Ishikawa (cell line): ENCODE measurements at regions not wholly inside any gene's neighbourhood (a gene's known extent, or its start where the extent isn't known, plus 50 kb on each side); places are given as distances from the start of the nearest gene placed in this dataset.

Source experiments
- CEBPB ChIP-seq: IDR thresholded peaks from 2 replicates; pipeline ENCODE4 v1.6.1; 2012
- CREB1 ChIP-seq: IDR thresholded peaks from 2 replicates; pipeline ENCODE4 v1.6.1; 2012; ENCODE audit warnings: low read depth
- EGR1 ChIP-seq: IDR thresholded peaks from 2 replicates; pipeline ENCODE4 v1.6.1; 2012
- EP300 ChIP-seq: IDR thresholded peaks from 2 replicates; pipeline ENCODE4 v1.6.1; 2012; ENCODE audit warnings: borderline replicate concordance
- FOXM1 ChIP-seq: IDR thresholded peaks from 2 replicates; pipeline ENCODE4 v1.6.1; 2012; ENCODE audit warnings: low read depth, borderline replicate concordance
- NFIC ChIP-seq: IDR thresholded peaks from 2 replicates; pipeline ENCODE4 v1.6.1; 2012
- REST ChIP-seq: IDR thresholded peaks from 2 replicates; pipeline ENCODE4 v1.6.1; 2012; ENCODE audit warnings: low read depth, mild to moderate bottlenecking
- TAF1 ChIP-seq: IDR thresholded peaks from 2 replicates; pipeline ENCODE4 v1.6.1; 2012; ENCODE audit warnings: low read depth, mild to moderate bottlenecking
- TCF12 ChIP-seq: IDR thresholded peaks from 2 replicates; pipeline ENCODE4 v1.6.1; 2012; ENCODE audit warnings: low read depth
- TEAD4 ChIP-seq: IDR thresholded peaks from 2 replicates; pipeline ENCODE4 v1.6.1; 2012
- ZBTB7A ChIP-seq: IDR thresholded peaks from 2 replicates; pipeline ENCODE4 v1.6.1; 2012; ENCODE audit warnings: low read depth
- TF ChIP-seq, protein P1 (sequence below): IDR thresholded peaks from 2 replicates; pipeline ENCODE4 v1.6.1; 2012
- TF ChIP-seq, protein P2 (sequence below): IDR thresholded peaks from 2 replicates; pipeline ENCODE4 v1.6.1; 2012

- TF ChIP-seq NFIC (peak; percentile 28; the same call in 1 of the 2 replicates), REST (peak; percentile 87), CREB1 (no peak)
Observed at GRCh38 chr12:108403952-108404351, 64.8 kb upstream of the CMKLR1 start.

GRCh38 chr12:108401964-108402363, 62.9 kb upstream of the CMKLR1 start:
- TF ChIP-seq, protein P1, sequence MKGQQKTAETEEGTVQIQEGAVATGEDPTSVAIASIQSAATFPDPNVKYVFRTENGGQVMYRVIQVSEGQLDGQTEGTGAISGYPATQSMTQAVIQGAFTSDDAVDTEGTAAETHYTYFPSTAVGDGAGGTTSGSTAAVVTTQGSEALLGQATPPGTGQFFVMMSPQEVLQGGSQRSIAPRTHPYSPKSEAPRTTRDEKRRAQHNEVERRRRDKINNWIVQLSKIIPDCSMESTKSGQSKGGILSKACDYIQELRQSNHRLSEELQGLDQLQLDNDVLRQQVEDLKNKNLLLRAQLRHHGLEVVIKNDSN = no peak
- TF ChIP-seq NFIC = no peak
- no peak for TF ChIP-seq REST
- TF ChIP-seq FOXM1 = no peak
- no peak for TF ChIP-seq CREB1
- no peak for TF ChIP-seq EP300
- no peak for TF ChIP-seq TAF1
- TF ChIP-seq TCF12 = no peak
- no peak for TF ChIP-seq EGR1
- no peak for TF ChIP-seq TEAD4
- TF ChIP-seq, protein P2, sequence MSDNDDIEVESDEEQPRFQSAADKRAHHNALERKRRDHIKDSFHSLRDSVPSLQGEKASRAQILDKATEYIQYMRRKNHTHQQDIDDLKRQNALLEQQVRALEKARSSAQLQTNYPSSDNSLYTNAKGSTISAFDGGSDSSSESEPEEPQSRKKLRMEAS = no peak

DNA sequence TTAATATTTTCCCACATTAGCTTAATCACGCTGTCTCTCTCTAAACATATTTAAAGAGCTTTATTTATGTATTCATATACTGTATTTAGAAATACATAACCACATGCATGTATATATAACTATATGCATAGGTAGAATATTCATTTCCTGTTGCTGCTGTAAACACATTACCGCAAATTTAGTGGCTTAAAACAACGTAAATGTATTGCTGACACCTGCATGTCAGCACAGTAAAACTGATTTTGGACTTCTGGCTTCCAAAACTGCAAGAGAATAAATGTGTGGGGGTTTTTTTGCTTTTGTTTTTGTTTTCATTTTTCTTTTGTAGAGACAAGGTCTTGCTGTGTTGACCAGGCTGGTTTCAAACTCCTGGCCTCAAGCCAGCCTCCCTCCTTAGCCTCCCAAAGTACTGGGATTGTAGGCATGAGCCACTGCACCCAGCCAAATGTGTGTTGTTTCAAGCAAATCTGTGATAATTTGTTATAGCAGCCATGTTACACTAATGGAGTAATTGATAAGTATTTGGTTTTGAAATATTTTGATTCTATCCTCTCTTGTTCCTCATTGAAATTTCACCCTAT, 61.9 kb upstream of the CMKLR1 start:
- TF ChIP-seq CEBPB = no peak
- TF ChIP-seq, protein P2 = no peak

- no peak for TF ChIP-seq TAF1
- TF ChIP-seq, protein P2 = no peak
- TF ChIP-seq EP300 = no peak
- TF ChIP-seq EGR1 = no peak
Observed at GRCh38 chr12:108400481-108400880, 61.4 kb upstream of the CMKLR1 start.

- TF ChIP-seq EP300 = no peak
- TF ChIP-seq, protein P1 = no peak
- TF ChIP-seq CREB1 = no peak
- TF ChIP-seq NFIC = no peak
- no peak for TF ChIP-seq REST
- TF ChIP-seq EGR1 = no peak
Observed at GRCh38 chr12:108400056-108400455, 60.9 kb upstream of the CMKLR1 start.

DNA sequence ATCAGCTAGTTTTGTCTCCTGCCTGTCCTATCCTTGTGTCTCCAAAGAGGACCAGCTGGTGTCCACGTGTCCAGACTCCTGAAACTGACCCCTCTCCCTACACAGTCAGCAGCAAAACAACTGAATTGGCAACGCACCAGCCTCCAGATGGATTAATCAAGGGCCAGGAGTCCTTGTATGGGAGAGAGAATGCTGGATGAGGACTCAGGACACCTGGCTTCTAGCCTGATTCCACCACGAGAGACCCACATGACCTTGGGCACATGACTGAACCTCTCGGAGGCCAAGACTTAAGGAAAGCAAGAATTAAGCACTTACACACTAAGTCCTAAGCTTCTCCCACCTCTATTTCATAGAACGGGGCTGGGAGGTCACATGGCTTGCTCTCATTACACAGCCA, 60.4 kb upstream of the CMKLR1 start:
- TF ChIP-seq CREB1 (no peak), CEBPB (no peak), TEAD4 (no peak), REST (no peak), ZBTB7A (no peak), TCF12 (no peak)
- TF ChIP-seq, protein P2 = no peak
- TF ChIP-seq, protein P1 = no peak
